Retinal pigment epithelial cell (primary cell): ENCODE measurements at regions not wholly inside any gene's neighbourhood (a gene's known extent, or its start where the extent isn't known, plus 50 kb on each side); places are given as distances from the start of the nearest gene placed in this dataset.

ENCODE experiments used
- DNase-seq: peaks from one replicate; pipeline ENCODE4 v3.0.0-alpha.2; 2010; ENCODE audit warnings: low read depth
- H3K4me3 ChIP-seq: 2 replicates; pipeline ENCODE4 v1.5.1; 2011; ENCODE audit warnings: mild to moderate bottlenecking, low read length, control low read depth, moderate library complexity
- TF ChIP-seq, protein P1 (sequence below): conservative IDR thresholded peaks from 2 replicates; pipeline ENCODE4 v1.5.1; 2011; ENCODE audit warnings: low read depth, low read length, control low read depth, inconsistent platforms

DNA sequence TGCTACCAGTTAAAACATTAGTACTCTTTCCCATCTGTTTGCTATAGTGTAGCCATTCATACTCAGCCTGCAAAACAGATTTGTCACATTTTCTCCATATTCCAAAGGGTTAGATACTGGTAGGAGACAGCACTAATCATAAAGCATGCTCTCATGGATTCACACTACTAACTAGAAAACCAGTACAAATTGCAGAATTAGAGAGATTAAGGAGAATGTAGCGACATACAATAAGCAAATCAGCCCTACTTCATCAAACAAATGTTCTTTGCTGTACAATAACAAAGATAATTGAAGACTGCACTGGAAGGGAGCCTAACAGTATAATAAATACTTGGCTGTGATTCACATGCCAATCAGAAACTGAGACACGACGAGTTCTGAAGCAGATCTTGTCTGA is 368.0 kb upstream of the PRMT6 start:
- DNase-seq = no peak
- TF ChIP-seq, protein P1, sequence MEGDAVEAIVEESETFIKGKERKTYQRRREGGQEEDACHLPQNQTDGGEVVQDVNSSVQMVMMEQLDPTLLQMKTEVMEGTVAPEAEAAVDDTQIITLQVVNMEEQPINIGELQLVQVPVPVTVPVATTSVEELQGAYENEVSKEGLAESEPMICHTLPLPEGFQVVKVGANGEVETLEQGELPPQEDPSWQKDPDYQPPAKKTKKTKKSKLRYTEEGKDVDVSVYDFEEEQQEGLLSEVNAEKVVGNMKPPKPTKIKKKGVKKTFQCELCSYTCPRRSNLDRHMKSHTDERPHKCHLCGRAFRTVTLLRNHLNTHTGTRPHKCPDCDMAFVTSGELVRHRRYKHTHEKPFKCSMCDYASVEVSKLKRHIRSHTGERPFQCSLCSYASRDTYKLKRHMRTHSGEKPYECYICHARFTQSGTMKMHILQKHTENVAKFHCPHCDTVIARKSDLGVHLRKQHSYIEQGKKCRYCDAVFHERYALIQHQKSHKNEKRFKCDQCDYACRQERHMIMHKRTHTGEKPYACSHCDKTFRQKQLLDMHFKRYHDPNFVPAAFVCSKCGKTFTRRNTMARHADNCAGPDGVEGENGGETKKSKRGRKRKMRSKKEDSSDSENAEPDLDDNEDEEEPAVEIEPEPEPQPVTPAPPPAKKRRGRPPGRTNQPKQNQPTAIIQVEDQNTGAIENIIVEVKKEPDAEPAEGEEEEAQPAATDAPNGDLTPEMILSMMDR = no peak
- no peak overlapping the region for H3K4me3 ChIP-seq

DNA sequence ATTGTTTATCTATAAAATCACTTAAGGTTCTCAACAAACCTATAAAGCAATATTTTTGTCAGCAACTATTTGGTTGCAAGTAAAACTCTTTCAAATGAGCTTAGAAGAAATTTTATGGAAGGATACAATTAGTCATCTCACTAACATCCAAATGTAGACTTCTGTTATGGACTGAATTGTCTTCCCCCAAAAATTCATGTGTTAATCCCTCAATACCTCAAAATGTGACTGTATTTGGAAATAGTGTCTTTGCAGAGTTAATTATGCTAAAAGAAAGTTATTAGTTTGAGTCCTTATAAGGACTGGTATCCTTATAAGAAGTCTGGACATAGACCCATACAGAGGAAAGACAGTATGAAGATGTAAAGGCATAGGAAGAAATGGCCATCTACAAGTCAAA is 357.8 kb upstream of the PRMT6 start:
- TF ChIP-seq, protein P1 = no peak
- no peak for DNase-seq
- H3K4me3 ChIP-seq = no peak overlapping the region

DNA sequence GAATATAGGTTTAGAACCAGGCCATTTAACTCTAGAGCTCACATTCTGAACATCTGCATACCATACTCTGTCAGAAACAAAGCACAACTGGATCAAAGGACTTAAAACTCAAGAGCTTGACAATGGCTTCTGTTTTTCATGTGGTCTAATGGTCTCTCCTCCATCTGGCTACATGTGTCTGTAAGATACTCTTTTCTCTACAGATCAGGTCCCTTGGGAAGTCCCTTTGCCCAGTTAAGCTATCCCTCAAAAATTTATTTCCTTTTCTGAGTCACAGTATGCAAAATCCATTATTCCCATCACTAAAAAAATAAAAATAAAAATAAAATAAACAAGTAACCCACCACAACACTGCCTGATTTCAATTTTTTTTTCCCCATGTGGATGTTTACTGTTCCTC is 357.0 kb upstream of the PRMT6 start:
- TF ChIP-seq, protein P1 = no peak
- no peak for DNase-seq
- H3K4me3 ChIP-seq = no peak overlapping the region

DNA sequence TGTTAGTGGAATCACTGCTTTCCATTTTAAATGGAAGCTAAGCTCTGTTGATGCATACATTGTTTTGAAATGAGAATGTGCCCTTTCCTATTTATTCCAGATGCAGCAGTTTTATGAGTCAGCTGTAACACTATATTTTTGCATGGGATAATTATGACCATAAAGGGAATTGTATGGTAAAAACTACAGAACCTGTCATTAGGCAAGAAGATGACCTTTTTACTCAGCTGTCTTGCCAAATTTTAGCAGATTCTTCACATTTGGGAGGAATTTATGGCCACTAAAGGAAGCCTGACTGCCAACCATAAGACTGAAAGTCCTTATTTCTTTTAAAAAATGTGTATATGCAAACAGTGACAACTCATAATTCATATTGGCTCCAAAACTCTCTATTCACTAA is 356.3 kb upstream of the PRMT6 start:
- no peak for DNase-seq
- H3K4me3 ChIP-seq = no peak overlapping the region
- TF ChIP-seq, protein P1 = no peak

DNA sequence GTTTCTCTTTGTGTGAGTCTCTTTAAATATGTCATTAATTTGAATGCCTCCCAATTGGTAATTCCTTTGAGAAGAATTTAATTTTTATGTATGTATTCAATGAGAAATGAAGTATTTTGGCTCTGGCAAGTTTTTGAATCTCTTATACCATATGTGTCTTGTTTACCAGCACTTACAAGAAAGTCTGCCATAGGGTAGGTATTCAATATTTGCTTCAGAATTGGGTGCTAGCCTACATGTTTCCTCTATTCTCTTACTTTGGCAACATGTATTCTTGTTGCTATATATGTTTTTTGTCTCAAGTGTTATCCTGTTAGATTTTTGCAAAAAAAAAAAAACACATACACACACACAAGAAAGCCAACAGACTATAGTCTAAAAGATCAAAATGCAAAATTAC is 350.5 kb upstream of the PRMT6 start:
- no peak for DNase-seq
- TF ChIP-seq, protein P1 = no peak
- H3K4me3 ChIP-seq = no peak overlapping the region

DNA sequence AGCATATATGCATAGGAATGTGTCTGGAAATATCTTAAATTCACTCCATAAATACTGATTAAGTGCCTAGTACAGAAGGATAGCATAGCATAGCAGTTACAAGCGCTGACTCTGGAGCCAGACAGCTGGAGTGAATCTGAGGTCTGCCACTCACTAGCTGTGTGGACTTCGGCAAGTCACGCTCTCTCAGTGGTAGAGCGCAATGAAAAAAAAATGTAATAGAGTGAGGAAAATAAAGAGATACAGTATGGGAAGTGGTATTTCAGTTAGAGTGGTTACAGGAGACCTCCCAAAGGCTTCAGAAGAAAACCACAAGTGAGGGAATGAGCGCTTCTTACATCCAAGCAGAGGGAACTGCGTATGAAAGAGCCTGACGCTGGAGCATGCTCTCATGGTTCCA is 338.9 kb upstream of the PRMT6 start:
- TF ChIP-seq, protein P1 = no peak
- DNase-seq = no peak
- H3K4me3 ChIP-seq = no peak overlapping the region

DNA sequence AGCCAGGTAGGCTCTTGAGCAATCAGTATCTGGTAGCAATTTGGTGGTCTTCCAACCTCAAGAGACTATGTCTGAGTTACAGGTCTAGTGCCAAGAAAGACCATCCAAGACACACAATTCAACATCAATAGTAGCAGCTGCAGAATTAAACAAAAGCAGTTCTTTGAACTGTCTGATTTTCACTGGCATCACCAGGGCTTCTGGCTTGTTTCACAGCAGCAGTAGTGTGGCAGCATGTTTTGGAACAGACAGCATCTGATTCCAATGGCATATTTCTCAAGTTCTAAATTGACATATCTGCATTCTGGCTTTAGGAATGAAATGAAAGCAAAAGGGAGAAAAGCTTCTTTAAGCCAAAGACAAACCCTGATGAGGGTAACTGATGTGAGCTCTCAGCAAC is 334.7 kb upstream of the PRMT6 start:
- TF ChIP-seq, protein P1 = no peak
- no peak for DNase-seq
- no peak overlapping the region for H3K4me3 ChIP-seq
